ENCODE measurements at regions not wholly inside any gene's neighbourhood (a gene's known extent, or its start where the extent isn't known, plus 50 kb on each side); places are given as distances from the start of the nearest gene placed in this dataset.

- DNase-seq (ENCODE audit: low read depth), result no peak
- no peak overlapping the region for H3K4me3 ChIP-seq (ENCODE audit: low read depth, low read length)
- TF ChIP-seq MYC (IDR thresholded peaks at IDR 0.05; ENCODE audit: low read depth, low read length), result no peak
- TF ChIP-seq POLR2A (IDR thresholded peaks at IDR 0.05; ENCODE audit: extremely low read depth, insufficient read length), result no peak
- no peak for TF ChIP-seq MAX (IDR thresholded peaks at IDR 0.05; ENCODE audit: low read depth, low read length)
- no peak for TF ChIP-seq CTCF (IDR thresholded peaks at IDR 0.05; ENCODE audit: low read depth, low read length)
Measured at GRCh38 chr9:118302721-118303120, 598.5 kb downstream of the TLR4 start.

- no peak for DNase-seq (ENCODE audit: low read depth)
- TF ChIP-seq CTCF (IDR thresholded peaks at IDR 0.05; ENCODE audit: low read depth, low read length) (no peak), POLR2A (IDR thresholded peaks at IDR 0.05; ENCODE audit: extremely low read depth, insufficient read length) (no peak), MAX (IDR thresholded peaks at IDR 0.05; ENCODE audit: low read depth, low read length) (no peak), MYC (IDR thresholded peaks at IDR 0.05; ENCODE audit: low read depth, low read length) (no peak)
- H3K4me3 ChIP-seq (ENCODE audit: low read depth, low read length), result no peak overlapping the region
Measured at GRCh38 chr9:118303216-118303615, 599.0 kb downstream of the TLR4 start.

GRCh38 chr9:118305331-118305730 is 601.1 kb downstream of the TLR4 start:
- TF ChIP-seq CTCF (IDR thresholded peaks at IDR 0.05; ENCODE audit: low read depth, low read length), result no peak
- TF ChIP-seq MYC (IDR thresholded peaks at IDR 0.05; ENCODE audit: low read depth, low read length), result no peak
- TF ChIP-seq MAX (IDR thresholded peaks at IDR 0.05; ENCODE audit: low read depth, low read length), result no peak
- TF ChIP-seq POLR2A (IDR thresholded peaks at IDR 0.05; ENCODE audit: extremely low read depth, insufficient read length), result no peak

GRCh38 chr9:118306801-118307200 is 602.6 kb downstream of the TLR4 start:
- TF ChIP-seq MYC (IDR thresholded peaks at IDR 0.05; ENCODE audit: low read depth, low read length) (no peak), POLR2A (IDR thresholded peaks at IDR 0.05; ENCODE audit: extremely low read depth, insufficient read length) (no peak), MAX (IDR thresholded peaks at IDR 0.05; ENCODE audit: low read depth, low read length) (no peak), CTCF (IDR thresholded peaks at IDR 0.05; ENCODE audit: low read depth, low read length) (no peak)
- no peak overlapping the region for H3K4me3 ChIP-seq (ENCODE audit: low read depth, low read length)
- no peak for DNase-seq (ENCODE audit: low read depth)

More at GRCh38 chr9:118305331-118305730, 601.1 kb downstream of the TLR4 start:
- H3K4me3 ChIP-seq (ENCODE audit: low read depth, low read length), result no peak overlapping the region
- DNase-seq (ENCODE audit: low read depth), result no peak

GRCh38 chr9:118313965-118314364 is 609.8 kb downstream of the TLR4 start:
- no peak for TF ChIP-seq MYC (IDR thresholded peaks at IDR 0.05; ENCODE audit: low read depth, low read length)
- TF ChIP-seq MAX (IDR thresholded peaks at IDR 0.05; ENCODE audit: low read depth, low read length), result no peak
- DNase-seq (ENCODE audit: low read depth), result no peak
- H3K4me3 ChIP-seq (ENCODE audit: low read depth, low read length), result no peak overlapping the region

GRCh38 chr9:118316831-118317343 is 612.7 kb downstream of the TLR4 start:
- TF ChIP-seq CTCF (IDR thresholded peaks at IDR 0.05; ENCODE audit: low read depth, low read length) (no peak), MYC (IDR thresholded peaks at IDR 0.05; ENCODE audit: low read depth, low read length) (no peak), MAX (IDR thresholded peaks at IDR 0.05; ENCODE audit: low read depth, low read length) (no peak), POLR2A (IDR thresholded peaks at IDR 0.05; ENCODE audit: extremely low read depth, insufficient read length) (no peak)
- DNase-seq (ENCODE audit: low read depth), result no peak
- H3K4me3 ChIP-seq (ENCODE audit: low read depth, low read length), result no peak overlapping the region
